Esophagus squamous epithelium (tissue), 5 donors: ENCODE measurements at regions not wholly inside any gene's neighbourhood (a gene's known extent, or its start where the extent isn't known, plus 50 kb on each side); places are given as distances from the start of the nearest gene placed in this dataset.

Experiments
- DNase-seq: peaks from one replicate; lab custom pipeline; 2025; lab: John Stamatoyannopoulos, UW
- H3K27ac ChIP-seq, 4 donors: fragments of 200-600 bp; sonication (generic); one replicate each; pipeline ENCODE4 v1.5.1; 2016 to 2019; ENCODE audit warnings: mild to moderate bottlenecking in 1 of 4
- H3K27me3 ChIP-seq, 4 donors: fragments of 200-600 bp; sonication (generic); 1 replicate in 3 of 4; 2 replicates in 1 of 4; pipeline versions ENCODE4 v1.5.1 to v1.6.0; 2017 to 2021; ENCODE audit warnings: antibody characterized with exemption in 1 of 4
- H3K36me3 ChIP-seq, 3 donors: fragments of 200-600 bp; sonication (generic); one replicate each; pipeline ENCODE4 v1.5.1; 2016 to 2019
- H3K4me1 ChIP-seq, 3 donors: fragments of 200-600 bp; sonication (generic); one replicate each; pipeline ENCODE4 v1.5.1; 2017 to 2019
- H3K4me3 ChIP-seq, 4 donors: fragments of 200-600 bp; sonication (generic); 1 replicate in 3 of 4; 2 replicates in 1 of 4; pipeline ENCODE4 v1.5.1; 2016 to 2019; ENCODE audit warnings: mild to moderate bottlenecking in 2 of 4, moderate library complexity in 1 of 4
- H3K9me3 ChIP-seq, 3 donors: fragments of 200-600 bp; sonication (generic); one replicate each; pipeline ENCODE4 v1.5.1; 2016 to 2019
- CTCF ChIP-seq, 6 experiments: fragments of 450-650 bp in 4 of 6; fragments of 200-600 bp in 2 of 6; sonication (generic) in 2 of 6; IDR thresholded peaks; one replicate each; pipeline ENCODE4 v1.5.1; 2016 to 2019; ENCODE audit warnings: antibody characterized with exemption in 6 of 6, mild to moderate bottlenecking in 4 of 6, moderate library complexity in 4 of 6
- POLR2A ChIP-seq, 4 donors: fragments of 450-650 bp; IDR thresholded peaks; one replicate each; pipeline ENCODE4 v1.6.1; 2017; ENCODE audit warnings: antibody characterized with exemption in 4 of 4, mild to moderate bottlenecking in 4 of 4, moderate library complexity in 3 of 4
- WGBS, 2 donors: methylation state at CpG; one replicate each; pipeline ENCODE4 v1.1.5; 2018; 5-methylcytosine and 5-hydroxymethylcytosine counted together
- intact Hi-C: fragments of 100-400 bp; cut with DNase I; formaldehyde crosslinking; loops from one replicate; pipeline ENCODE4 v1.15.0; 2022
- donor health status: DM: yes; HTN: yes; CAD: no.

- DNase-seq, result no peak
- Histone ChIP-seq H3K9me3 (no peaks in the 10 kb centered on the region), H3K4me3 (no peak overlapping the region), H3K27ac (peak overlapping the region in 1 of 4 donors; percentile 86), H3K4me1 (peaks cover 0 to 67% (median 14%) of the 10 kb centered on the region in 3 donors), H3K36me3 (no peaks in the 10 kb centered on the region), H3K27me3 (peaks cover 0 to 5% (median 0%) of the 10 kb centered on the region in 4 donors)
- 75 to 95% methylated on average over 3 of the region's 3 CpGs for WGBS, 2 donors
- intact Hi-C loops, result no loop called here
- no peak for TF ChIP-seq CTCF (IDR thresholded peaks at IDR 0.05)
These were observed 109.5 kb downstream of the RASSF10 start for GRCh38 chr11:13118650-13119049.

- peaks cover 0 to 9% (median 0%) of the 10 kb centered on the region in 4 donors for H3K27me3 ChIP-seq
- peak overlapping the region in 2 of 4 donors; percentile 73 to 86 for H3K27ac ChIP-seq
- no peak for TF ChIP-seq POLR2A (IDR thresholded peaks at IDR 0.05)
- no peak for TF ChIP-seq CTCF (IDR thresholded peaks at IDR 0.05)
- WGBS, 2 donors, result 85 to 87% methylated on average over 2 of the region's 2 CpGs
- intact Hi-C loops, result no loop called here
- no peak for DNase-seq
- no peaks in the 10 kb centered on the region for H3K9me3 ChIP-seq
- H3K4me1 ChIP-seq, result peaks cover 0 to 67% (median 11%) of the 10 kb centered on the region in 3 donors
- H3K4me3 ChIP-seq, result no peak overlapping the region
- no peaks in the 10 kb centered on the region for H3K36me3 ChIP-seq
These were observed 110.2 kb downstream of the RASSF10 start for GRCh38 chr11:13119361-13119760.

- peaks cover 0 to 9% (median 0%) of the 10 kb centered on the region in 4 donors for H3K27me3 ChIP-seq
- TF ChIP-seq POLR2A (IDR thresholded peaks at IDR 0.05) (no peak), CTCF (IDR thresholded peaks at IDR 0.05) (no peak)
- H3K36me3 ChIP-seq, result no peaks in the 10 kb centered on the region
- 40 to 54% methylated on average over 1 of the region's 1 CpG for WGBS, 2 donors
- H3K4me3 ChIP-seq, result no peak overlapping the region
- no peak for DNase-seq
- peaks cover 0 to 61% (median 8%) of the 10 kb centered on the region in 3 donors for H3K4me1 ChIP-seq
- intact Hi-C loops, result no loop called here
- no peaks in the 10 kb centered on the region for H3K9me3 ChIP-seq
- H3K27ac ChIP-seq, result peak overlapping the region; percentile 59 to 86 (median 74)
These were observed 110.9 kb downstream of the RASSF10 start for GRCh38 chr11:13119941-13120520.

GRCh38 chr11:13120691-13121090, 111.6 kb downstream of the RASSF10 start:
- DNase-seq, result no peak
- Histone ChIP-seq H3K27ac (peak overlapping the region; percentile 59 to 86 (median 74)), H3K27me3 (peaks cover 0 to 9% (median 0%) of the 10 kb centered on the region in 4 donors), H3K4me1 (peaks cover 0 to 55% (median 8%) of the 10 kb centered on the region in 3 donors), H3K4me3 (no peak overlapping the region), H3K9me3 (no peaks in the 10 kb centered on the region), H3K36me3 (no peaks in the 10 kb centered on the region)
- no peak for TF ChIP-seq POLR2A (IDR thresholded peaks at IDR 0.05)
- no peak for TF ChIP-seq CTCF (IDR thresholded peaks at IDR 0.05)
- 18 to 33% methylated on average over 3 of the region's 3 CpGs for WGBS, 2 donors
- intact Hi-C loops, result no loop called here

GRCh38 chr11:13126430-13126829, 117.3 kb downstream of the RASSF10 start:
- Histone ChIP-seq H3K9me3 (no peaks in the 10 kb centered on the region), H3K27ac (no peak overlapping the region), H3K27me3 (peaks cover 0 to 9% (median 0%) of the 10 kb centered on the region in 4 donors), H3K4me3 (no peak overlapping the region), H3K36me3 (no peaks in the 10 kb centered on the region), H3K4me1 (peaks cover 0 to 12% (median 0%) of the 10 kb centered on the region in 3 donors)
- no peak for TF ChIP-seq POLR2A (IDR thresholded peaks at IDR 0.05)
- no peak for TF ChIP-seq CTCF (IDR thresholded peaks at IDR 0.05)
- 75 to 79% methylated on average over 5 to 7 of the region's 7 CpGs for WGBS, 2 donors
- intact Hi-C loops, result no loop called here
- no peak for DNase-seq
